PC-9 (cell line): ENCODE measurements at regions not wholly inside any gene's neighbourhood (a gene's known extent, or its start where the extent isn't known, plus 50 kb on each side); places are given as distances from the start of the nearest gene placed in this dataset.

Experiments used
- BruUV-seq: library from RNA; stranded (reverse); fragments of 400-500 nt; replicated peaks from 2 replicates; lab custom pipeline; 2021; lab: Mats Ljungman, UMichigan
- CTCF ChIA-PET: fragments of 300-600 bp; sonication (Branson Sonifier 250); formaldehyde crosslinking; loops from one replicate; lab custom pipeline; 2022; ENCODE audit warnings: antibody characterized with exemption; lab: Charles Lee
- POLR2A ChIA-PET: fragments of 300-600 bp; sonication (Branson Sonifier 250); formaldehyde crosslinking; loops from one replicate; lab custom pipeline; 2022; ENCODE audit warnings: antibody characterized with exemption; ENCODE audit not compliant: unreplicated experiment; lab: Charles Lee
- DNase-seq, 2 experiments: peaks; one replicate each; pipeline versions ENCODE4 v3.0.0 to v3.0.0-alpha.2; 2015 to 2022; ENCODE audit warnings: mixed read lengths in 1 of 2
- H2AFZ ChIP-seq: fragments of 200-600 bp; sonication (generic); 2 replicates; pipeline ENCODE4 v1.8.1; 2017; ENCODE audit warnings: antibody characterized with exemption
- H3F3A ChIP-seq: fragments of 200-600 bp; sonication (generic); 2 replicates; pipeline ENCODE4 v1.8.1; 2017; ENCODE audit warnings: antibody characterized with exemption, mild to moderate bottlenecking, low read depth; ENCODE audit not compliant: insufficient read depth
- H3K27ac ChIP-seq: fragments of 200-600 bp; sonication (generic); 2 replicates; pipeline ENCODE4 v1.6.1; 2016; ENCODE audit warnings: mixed run types
- H3K27me3 ChIP-seq: fragments of 200-600 bp; sonication (generic); 2 replicates; pipeline ENCODE4 v1.6.1; 2016; ENCODE audit warnings: low read depth, mixed run types; ENCODE audit not compliant: insufficient read depth
- H3K36me3 ChIP-seq: fragments of 200-600 bp; sonication (generic); 2 replicates; pipeline ENCODE4 v1.6.1; 2016; ENCODE audit warnings: low read depth, mixed run types
- H3K4me1 ChIP-seq: fragments of 200-600 bp; sonication (generic); replicated peaks from 2 replicates; pipeline ENCODE4 v1.6.1; 2016; ENCODE audit warnings: mixed run types; ENCODE audit not compliant: insufficient read depth
- H3K4me2 ChIP-seq: fragments of 200-600 bp; sonication (generic); 2 replicates; pipeline ENCODE4 v1.6.1; 2017; ENCODE audit warnings: mixed run types
- H3K4me3 ChIP-seq: fragments of 200-600 bp; sonication (generic); 2 replicates; pipeline ENCODE4 v1.6.1; 2016; ENCODE audit warnings: mixed run types
- H3K79me2 ChIP-seq: fragments of 200-600 bp; sonication (generic); 2 replicates; pipeline ENCODE4 v1.6.1; 2017; ENCODE audit warnings: low read depth, mixed run types
- H3K9me2 ChIP-seq: fragments of 200-600 bp; sonication (generic); 2 replicates; pipeline ENCODE4 v1.8.1; 2017; ENCODE audit warnings: mild to moderate bottlenecking; ENCODE audit not compliant: insufficient read depth
- H3K9me3 ChIP-seq: fragments of 200-600 bp; sonication (generic); 2 replicates; pipeline ENCODE4 v1.8.1; 2016; ENCODE audit warnings: low read depth; ENCODE audit not compliant: insufficient read depth
- H4K20me1 ChIP-seq: fragments of 200-600 bp; sonication (generic); 2 replicates; pipeline ENCODE4 v1.8.1; 2017; ENCODE audit not compliant: insufficient read depth
- EZH2 ChIP-seq: fragments of 200-600 bp; sonication (generic); IDR thresholded peaks from 2 replicates; pipeline ENCODE4 v1.8.0; 2017; ENCODE audit warnings: antibody characterized with exemption, low read depth
- intact Hi-C: fragments of 100-400 bp; cut with micrococcal nuclease; formaldehyde crosslinking; loops from one replicate; pipeline ENCODE4 v1.10.0; 2022; ENCODE audit not compliant: unreplicated experiment
- TF ChIP-seq, protein P1 (sequence below): fragments of 200-600 bp; sonication (generic); conservative IDR thresholded peaks from 2 replicates; pipeline ENCODE4 v1.6.1; 2017; ENCODE audit warnings: mixed run types, antibody characterized with exemption, mild to moderate bottlenecking, moderate library complexity

GRCh38 chr9:17018540-17019196 lies 116.2 kb upstream of the CNTLN start:
- Histone ChIP-seq H4K20me1 (no peaks in the 10 kb centered on the region), H2AFZ (no peak overlapping the region), H3K36me3 (no peaks in the 10 kb centered on the region), H3K79me2 (no peaks in the 10 kb centered on the region), H3K9me3 (no peaks in the 10 kb centered on the region), H3K4me2 (no peak overlapping the region), H3K27me3 (no peaks in the 10 kb centered on the region), H3F3A (no peaks in the 10 kb centered on the region), H3K27ac (no peak overlapping the region), H3K4me3 (no peak overlapping the region), H3K4me1 (no peaks in the 10 kb centered on the region), H3K9me2 (no peaks in the 10 kb centered on the region)
- no peak for TF ChIP-seq EZH2
- TF ChIP-seq, protein P1, sequence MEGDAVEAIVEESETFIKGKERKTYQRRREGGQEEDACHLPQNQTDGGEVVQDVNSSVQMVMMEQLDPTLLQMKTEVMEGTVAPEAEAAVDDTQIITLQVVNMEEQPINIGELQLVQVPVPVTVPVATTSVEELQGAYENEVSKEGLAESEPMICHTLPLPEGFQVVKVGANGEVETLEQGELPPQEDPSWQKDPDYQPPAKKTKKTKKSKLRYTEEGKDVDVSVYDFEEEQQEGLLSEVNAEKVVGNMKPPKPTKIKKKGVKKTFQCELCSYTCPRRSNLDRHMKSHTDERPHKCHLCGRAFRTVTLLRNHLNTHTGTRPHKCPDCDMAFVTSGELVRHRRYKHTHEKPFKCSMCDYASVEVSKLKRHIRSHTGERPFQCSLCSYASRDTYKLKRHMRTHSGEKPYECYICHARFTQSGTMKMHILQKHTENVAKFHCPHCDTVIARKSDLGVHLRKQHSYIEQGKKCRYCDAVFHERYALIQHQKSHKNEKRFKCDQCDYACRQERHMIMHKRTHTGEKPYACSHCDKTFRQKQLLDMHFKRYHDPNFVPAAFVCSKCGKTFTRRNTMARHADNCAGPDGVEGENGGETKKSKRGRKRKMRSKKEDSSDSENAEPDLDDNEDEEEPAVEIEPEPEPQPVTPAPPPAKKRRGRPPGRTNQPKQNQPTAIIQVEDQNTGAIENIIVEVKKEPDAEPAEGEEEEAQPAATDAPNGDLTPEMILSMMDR: no peak
- BruUV-seq: no TSS peak
- POLR2A ChIA-PET: no interaction called here
- intact Hi-C loops: no loop called here
- CTCF ChIA-PET: no interaction called here
- DNase-seq: no peak

DNA sequence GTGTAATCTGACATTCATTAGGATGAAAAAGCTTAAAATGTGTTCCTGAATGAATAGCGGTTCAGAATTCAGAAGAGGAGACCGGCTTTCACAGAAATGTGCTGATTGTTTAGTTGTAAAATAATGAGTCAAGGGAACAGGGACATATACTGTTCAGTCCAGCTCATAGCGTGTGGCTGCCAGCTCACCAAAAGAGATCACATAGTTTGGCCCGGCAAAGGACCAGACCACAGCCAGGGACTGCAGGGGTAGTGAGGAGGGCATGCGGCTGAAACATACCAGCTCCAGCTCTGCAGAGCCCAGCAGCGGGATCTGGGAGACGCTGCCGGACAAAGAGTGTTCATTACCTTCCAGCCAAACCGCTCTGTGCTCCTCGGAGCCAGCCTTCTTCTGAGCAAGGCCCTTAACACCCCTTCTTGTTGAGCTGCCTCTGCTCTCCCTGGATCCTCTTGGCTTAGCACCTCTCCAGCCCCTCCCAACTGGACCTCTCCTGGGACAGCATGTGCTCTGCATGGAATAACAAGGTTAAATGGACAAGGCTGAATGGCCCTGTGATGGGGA lies 116.8 kb upstream of the CNTLN start:
- no TSS peak for BruUV-seq
- DNase-seq: no peak
- H3K9me3 ChIP-seq: no peaks in the 10 kb centered on the region
- H3K36me3 ChIP-seq: no peaks in the 10 kb centered on the region
- H3K4me2 ChIP-seq: no peak overlapping the region
- H3K27ac ChIP-seq: no peak overlapping the region
- no peaks in the 10 kb centered on the region for H4K20me1 ChIP-seq
- ChIA-PET CTCF (no interaction called here), POLR2A (no interaction called here)
- TF ChIP-seq EZH2: no peak
- TF ChIP-seq, protein P1: no peak
- no peak overlapping the region for H3K4me3 ChIP-seq
- H2AFZ ChIP-seq: no peak overlapping the region
- no peaks in the 10 kb centered on the region for H3K4me1 ChIP-seq
- H3K9me2 ChIP-seq: no peaks in the 10 kb centered on the region
- H3F3A ChIP-seq: no peaks in the 10 kb centered on the region
- no peaks in the 10 kb centered on the region for H3K27me3 ChIP-seq
- H3K79me2 ChIP-seq: no peaks in the 10 kb centered on the region
- intact Hi-C loops: no loop called here

DNA sequence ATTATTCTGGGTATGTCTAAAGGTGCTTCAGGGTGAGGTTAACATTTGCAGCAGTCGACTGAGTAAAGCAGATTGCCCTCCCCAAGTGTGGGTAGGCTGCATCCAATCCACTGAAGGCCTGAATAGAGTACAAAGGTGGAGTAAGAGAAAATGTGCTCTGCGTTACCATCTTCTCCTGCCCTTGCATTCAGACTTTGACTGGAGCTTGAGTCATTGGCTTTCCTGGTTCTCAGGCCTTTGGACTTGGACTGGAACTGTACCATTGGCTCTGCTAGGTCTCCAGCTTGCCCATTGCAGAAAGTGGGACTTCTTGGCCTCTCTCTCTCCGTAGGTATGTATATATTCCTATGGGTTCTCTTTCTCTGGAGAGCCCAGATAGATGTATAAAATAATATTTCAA lies 120.9 kb upstream of the CNTLN start:
- Histone ChIP-seq H3K27me3 (no peaks in the 10 kb centered on the region), H3K79me2 (no peaks in the 10 kb centered on the region), H3K36me3 (no peaks in the 10 kb centered on the region), H3K4me1 (no peaks in the 10 kb centered on the region), H2AFZ (no peak overlapping the region), H3F3A (no peaks in the 10 kb centered on the region), H3K27ac (no peak overlapping the region), H3K4me3 (no peak overlapping the region), H4K20me1 (no peaks in the 10 kb centered on the region), H3K4me2 (no peak overlapping the region), H3K9me2 (no peaks in the 10 kb centered on the region), H3K9me3 (no peaks in the 10 kb centered on the region)
- ChIA-PET CTCF (no interaction called here), POLR2A (no interaction called here)
- no peak for DNase-seq
- TF ChIP-seq EZH2: no peak
- TF ChIP-seq, protein P1: no peak
- intact Hi-C loops: no loop called here
- BruUV-seq: no TSS peak
